Mammary epithelial cell (primary cell): ENCODE measurements at regions not wholly inside any gene's neighbourhood (a gene's known extent, or its start where the extent isn't known, plus 50 kb on each side); places are given as distances from the start of the nearest gene placed in this dataset.

Experiments used
- CTCF ChIP-seq, 2 donors: IDR thresholded peaks in 1 of 2; conservative IDR thresholded peaks in 1 of 2; 2 replicates each; pipeline ENCODE4 v1.5.1; 2011 to 2012; ENCODE audit warnings: inconsistent platforms in 2 of 2, low read length in 2 of 2, mild to moderate bottlenecking in 2 of 2, control low read depth in 1 of 2, low read depth in 1 of 2; ENCODE audit not compliant: insufficient read depth in 1 of 2; ENCODE audit errors: extremely low read depth in 1 of 2
- EZH2 ChIP-seq: IDR thresholded peaks from 2 replicates; pipeline ENCODE4 v1.6.1; 2012; ENCODE audit warnings: low read length, inconsistent platforms, borderline replicate concordance

GRCh38 chr4:126427853-126428252 lies 1113.1 kb downstream of the FAT4 start:
- no peak for TF ChIP-seq CTCF (conservative IDR thresholded peaks at IDR 0.05 in 1 of 2, IDR thresholded peaks at IDR 0.05 in 1 of 2; ENCODE audit: extremely low read depth in 1 of 2, insufficient read depth in 1 of 2, low read depth in 1 of 2, low read length in 2 of 2)
- TF ChIP-seq EZH2 = no peak
